ENCODE measurements at regions not wholly inside any gene's neighbourhood (a gene's known extent, or its start where the extent isn't known, plus 50 kb on each side); places are given as distances from the start of the nearest gene placed in this dataset.

DNA sequence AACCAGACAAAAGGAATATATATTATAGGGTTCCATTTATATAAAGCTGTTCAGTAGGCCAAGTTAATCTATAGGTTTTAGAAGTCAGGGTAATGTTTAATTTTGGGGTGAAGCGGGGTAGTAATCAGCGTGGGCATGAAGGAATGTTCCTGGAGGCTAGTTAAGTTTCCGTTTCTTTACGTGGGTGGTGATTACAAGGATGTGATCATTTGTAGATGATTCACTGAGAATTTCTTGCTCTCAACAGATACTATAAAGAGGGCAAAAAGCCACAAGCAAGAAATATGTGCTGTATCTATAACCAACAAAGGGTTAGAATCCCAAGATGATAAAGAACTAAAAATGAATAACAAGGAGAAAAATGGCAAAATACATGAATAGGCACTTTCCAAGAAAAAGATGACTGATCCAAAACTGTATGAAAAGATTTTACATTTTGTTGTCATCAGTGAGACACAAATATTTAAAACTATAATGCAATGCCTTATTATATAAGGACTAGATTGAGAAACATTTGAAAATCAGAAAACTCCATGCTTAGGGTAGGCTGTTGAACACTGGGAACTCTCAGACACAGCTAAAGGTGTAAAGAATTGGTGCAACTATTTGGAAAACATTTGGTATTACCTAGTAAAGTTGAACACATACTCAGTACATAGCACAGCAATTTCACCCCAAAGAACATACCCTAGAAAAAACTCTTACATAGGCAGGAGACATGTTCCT lies 224.3 kb upstream of the S1PR3 start:
- TF ChIP-seq, protein P1, sequence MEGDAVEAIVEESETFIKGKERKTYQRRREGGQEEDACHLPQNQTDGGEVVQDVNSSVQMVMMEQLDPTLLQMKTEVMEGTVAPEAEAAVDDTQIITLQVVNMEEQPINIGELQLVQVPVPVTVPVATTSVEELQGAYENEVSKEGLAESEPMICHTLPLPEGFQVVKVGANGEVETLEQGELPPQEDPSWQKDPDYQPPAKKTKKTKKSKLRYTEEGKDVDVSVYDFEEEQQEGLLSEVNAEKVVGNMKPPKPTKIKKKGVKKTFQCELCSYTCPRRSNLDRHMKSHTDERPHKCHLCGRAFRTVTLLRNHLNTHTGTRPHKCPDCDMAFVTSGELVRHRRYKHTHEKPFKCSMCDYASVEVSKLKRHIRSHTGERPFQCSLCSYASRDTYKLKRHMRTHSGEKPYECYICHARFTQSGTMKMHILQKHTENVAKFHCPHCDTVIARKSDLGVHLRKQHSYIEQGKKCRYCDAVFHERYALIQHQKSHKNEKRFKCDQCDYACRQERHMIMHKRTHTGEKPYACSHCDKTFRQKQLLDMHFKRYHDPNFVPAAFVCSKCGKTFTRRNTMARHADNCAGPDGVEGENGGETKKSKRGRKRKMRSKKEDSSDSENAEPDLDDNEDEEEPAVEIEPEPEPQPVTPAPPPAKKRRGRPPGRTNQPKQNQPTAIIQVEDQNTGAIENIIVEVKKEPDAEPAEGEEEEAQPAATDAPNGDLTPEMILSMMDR (IDR thresholded peaks at IDR 0.05; ENCODE audit: control extremely low read depth in 1 of 3, insufficient read depth in 1 of 3, low read depth in 1 of 3, low read length in 3 of 3): no peak
- no peak for TF ChIP-seq JUN (IDR thresholded peaks at IDR 0.05; ENCODE audit: low read depth, low read length)
- no peak for TF ChIP-seq EP300 (IDR thresholded peaks at IDR 0.05; ENCODE audit: borderline replicate concordance in 1 of 2, low read depth in 2 of 2, low read length in 2 of 2)

Measured in H1 (cell line).